ENCODE measurements at regions not wholly inside any gene's neighbourhood (a gene's known extent, or its start where the extent isn't known, plus 50 kb on each side); places are given as distances from the start of the nearest gene placed in this dataset.

GRCh38 chr1:244139655-244140054 lies 88.6 kb downstream of the ZBTB18 start:
- Histone ChIP-seq H3K27ac (ENCODE audit: low read depth in 1 of 2, low read length in 2 of 2) (no peak overlapping the region), H3K27me3 (ENCODE audit: control insufficient read depth in 4 of 4, insufficient read depth in 4 of 4, low read length in 3 of 4) (no peaks in the 10 kb centered on the region), H3K36me3 (ENCODE audit: control insufficient read depth in 4 of 4, insufficient read depth in 3 of 4, low read depth in 1 of 4, low read length in 3 of 4) (no peaks in the 10 kb centered on the region), H3K9me3 (ENCODE audit: control insufficient read depth in 4 of 4, low read length in 3 of 4) (no peaks in the 10 kb centered on the region), H3K4me3 (ENCODE audit: low read depth in 1 of 3, low read length in 3 of 3) (no peak overlapping the region), H3K4me1 (ENCODE audit: control insufficient read depth in 4 of 4, insufficient read depth in 4 of 4, low read length in 3 of 4) (no peaks in the 10 kb centered on the region), H3K9ac (ENCODE audit: low read depth in 1 of 2, low read length in 2 of 2) (no peak overlapping the region)
- no peak for TF ChIP-seq CTCF (IDR thresholded peaks at IDR 0.05; ENCODE audit: low read depth, low read length, missing input control)
- no peak for TF ChIP-seq ATF3 (IDR thresholded peaks at IDR 0.05)
- TF ChIP-seq TAF1 (conservative IDR thresholded peaks at IDR 0.05): no peak
- 76% methylated on average over 16 of the region's 16 CpGs for WGBS
- DNase-seq (ENCODE audit: low spot score): no peak

- Histone ChIP-seq H3K27ac (ENCODE audit: low read depth in 1 of 2, low read length in 2 of 2) (no peak overlapping the region), H3K9ac (ENCODE audit: low read depth in 1 of 2, low read length in 2 of 2) (no peak overlapping the region), H3K4me3 (ENCODE audit: low read depth in 1 of 3, low read length in 3 of 3) (no peak overlapping the region), H3K36me3 (ENCODE audit: control insufficient read depth in 4 of 4, insufficient read depth in 3 of 4, low read depth in 1 of 4, low read length in 3 of 4) (no peaks in the 10 kb centered on the region), H3K9me3 (ENCODE audit: control insufficient read depth in 4 of 4, low read length in 3 of 4) (no peaks in the 10 kb centered on the region), H3K4me1 (ENCODE audit: control insufficient read depth in 4 of 4, insufficient read depth in 4 of 4, low read length in 3 of 4) (no peaks in the 10 kb centered on the region), H3K27me3 (ENCODE audit: control insufficient read depth in 4 of 4, insufficient read depth in 4 of 4, low read length in 3 of 4) (no peaks in the 10 kb centered on the region)
- TF ChIP-seq HNF4G (IDR thresholded peaks at IDR 0.05): no peak
- no peak for TF ChIP-seq REST (IDR thresholded peaks at IDR 0.05)
- TF ChIP-seq FOXA2 (IDR thresholded peaks at IDR 0.05): no peak
- TF ChIP-seq JUND (IDR thresholded peaks at IDR 0.05): no peak
- no peak for TF ChIP-seq GABPA (IDR thresholded peaks at IDR 0.05 in 1 of 2, conservative IDR thresholded peaks at IDR 0.05 in 1 of 2)
- TF ChIP-seq SP1 (IDR thresholded peaks at IDR 0.05): no peak
- TF ChIP-seq FOXA1 (IDR thresholded peaks at IDR 0.05): no peak
- no peak for TF ChIP-seq ATF3 (IDR thresholded peaks at IDR 0.05)
- TF ChIP-seq NR2F2 (IDR thresholded peaks at IDR 0.05): no peak
- no peak for TF ChIP-seq ZBTB33 (IDR thresholded peaks at IDR 0.05)
- WGBS: 95% methylated on average over 3 of the region's 3 CpGs
- no peak for DNase-seq (ENCODE audit: low spot score)
Observed at GRCh38 chr1:244140420-244140819, 89.3 kb downstream of the ZBTB18 start.

Data from liver (tissue), 8 donors.